Activated naive CD4-positive, alpha-beta T cell treated with anti-CD3 and anti-CD28 coated beads for 36 hours (primary cell): ENCODE measurements at regions not wholly inside any gene's neighbourhood (a gene's known extent, or its start where the extent isn't known, plus 50 kb on each side); places are given as distances from the start of the nearest gene placed in this dataset.
A peak's percentile ranks its signal among the peaks of the same experiment; 100 is the strongest.

Experiments
- CTCF ChIA-PET: fragments of 350-600 bp; sonication (Branson Sonifier 250); formaldehyde crosslinking; loops from one replicate; lab custom pipeline; 2021; ENCODE audit warnings: antibody characterized with exemption; lab: Charles Lee
- DNase-seq: peaks from one replicate; pipeline ENCODE4 v3.0.0-alpha.2; 2020
- H3K27ac Mint-ChIP-seq: one replicate; pipeline ENCODE4 v1.8.0; 2021; ENCODE audit warnings: mild to moderate bottlenecking, mixed read lengths
- H3K27me3 Mint-ChIP-seq: one replicate; pipeline ENCODE4 v1.8.0; 2021; ENCODE audit warnings: low read depth, mixed read lengths
- H3K36me3 Mint-ChIP-seq: one replicate; pipeline ENCODE4 v1.8.0; 2021; ENCODE audit warnings: low read depth, mixed read lengths
- H3K4me1 Mint-ChIP-seq: one replicate; pipeline ENCODE4 v1.8.0; 2021; ENCODE audit warnings: low read depth, mixed read lengths
- H3K4me3 Mint-ChIP-seq: one replicate; pipeline ENCODE4 v1.8.0; 2021; ENCODE audit warnings: mild to moderate bottlenecking, moderate library complexity, mixed read lengths
- H3K9me3 Mint-ChIP-seq: one replicate; pipeline ENCODE4 v1.8.0; 2021; ENCODE audit warnings: mixed read lengths
- intact Hi-C: fragments of 100-400 bp; cut with micrococcal nuclease; formaldehyde crosslinking; loops from one replicate; pipeline ENCODE4 v1.15.1; 2023

DNA sequence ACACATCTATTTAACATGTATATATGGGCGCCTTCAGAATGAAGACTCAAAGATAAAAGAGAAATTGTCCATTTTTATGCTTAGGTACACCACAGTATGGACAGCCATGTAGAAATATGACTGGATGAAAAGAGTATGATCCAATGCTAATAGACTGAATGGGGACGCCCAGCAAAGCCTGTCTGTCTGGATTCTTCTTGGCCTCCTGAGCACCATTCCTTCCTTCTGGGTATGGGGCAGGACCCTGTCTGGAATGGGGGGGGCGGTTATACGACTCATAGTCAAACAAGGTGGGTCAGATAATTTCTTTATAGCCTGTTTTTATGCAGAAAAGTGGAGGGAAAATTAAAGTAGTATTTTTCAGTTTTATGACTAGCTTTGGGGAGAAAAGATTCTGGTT, 81.2 kb upstream of the ABCD3 start:
- Mint-ChIP-seq H3K9me3 (no peaks in the 10 kb centered on the region), H3K36me3 (no peaks in the 10 kb centered on the region), H3K27me3 (peaks cover 4% of the 10 kb centered on the region), H3K4me1 (no peaks in the 10 kb centered on the region), H3K27ac (no peak overlapping the region), H3K4me3 (no peak overlapping the region)
- intact Hi-C loops = loop anchor here (1.0 to 10.0 kb wide), 9 partner anchors 100 to 702 kb away; partner anchors contain the start of gene ARHGAP29
- DNase-seq = no peak
- CTCF ChIA-PET = interaction anchor here (0.6 to 4.9 kb wide), 12 partner anchors 11 to 726 kb away, joined by 3 to 47 read pairs (median 7); no protein-coding TSS in a partner anchor

DNA sequence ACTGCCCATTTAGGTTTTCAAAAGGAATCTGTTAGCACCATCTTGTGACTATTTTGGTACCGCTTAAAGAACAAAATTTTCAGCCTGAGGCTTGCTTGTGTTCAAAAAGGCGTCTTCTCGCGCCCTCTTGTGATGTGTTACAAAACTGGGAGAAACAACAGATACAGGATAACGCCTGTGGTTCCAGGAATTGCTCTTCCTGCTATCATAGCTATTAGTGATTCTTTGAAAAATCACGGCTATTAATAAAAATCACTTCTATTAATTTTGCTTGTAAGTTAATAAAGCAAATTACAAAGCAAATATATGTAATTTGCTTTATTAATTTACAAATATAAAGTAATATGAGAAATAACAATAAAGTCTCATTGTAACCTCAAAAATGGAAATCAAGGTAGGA, 82.2 kb upstream of the ABCD3 start:
- no peaks in the 10 kb centered on the region for H3K36me3 Mint-ChIP-seq
- H3K27me3 Mint-ChIP-seq = peaks cover 4% of the 10 kb centered on the region
- no peak overlapping the region for H3K4me3 Mint-ChIP-seq
- peak; percentile 67 for DNase-seq
- no peak overlapping the region for H3K27ac Mint-ChIP-seq
- CTCF ChIA-PET = interaction anchor here (0.6 to 4.9 kb wide), 24 partner anchors 10 to 414 kb away, joined by 3 to 47 read pairs (median 4); no protein-coding TSS in a partner anchor
- no peaks in the 10 kb centered on the region for H3K9me3 Mint-ChIP-seq
- intact Hi-C loops = loop anchor here (1.0 to 10.0 kb wide), 9 partner anchors 99 to 701 kb away; partner anchors contain the start of gene ARHGAP29
- H3K4me1 Mint-ChIP-seq = no peaks in the 10 kb centered on the region

DNA sequence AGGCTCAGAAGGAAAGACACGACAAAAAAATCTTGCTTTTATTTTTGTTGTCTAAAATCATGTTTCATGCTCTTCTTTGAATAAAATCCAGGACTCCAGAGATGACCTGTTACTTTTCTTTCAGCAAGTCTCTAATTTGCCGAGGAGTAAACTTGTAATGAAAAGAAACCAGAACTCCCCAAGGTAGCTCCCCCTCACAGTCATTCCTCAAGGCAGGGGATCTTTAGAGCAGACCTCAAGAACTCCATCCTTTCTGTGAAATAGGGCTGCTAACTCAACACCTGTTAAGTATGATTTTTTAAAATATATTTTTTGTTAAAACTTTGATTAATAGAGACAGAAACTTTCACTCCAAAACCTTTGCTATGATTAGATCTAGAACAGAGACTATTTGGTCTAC, 82.7 kb upstream of the ABCD3 start:
- Mint-ChIP-seq H3K4me3 (no peak overlapping the region), H3K36me3 (no peaks in the 10 kb centered on the region), H3K9me3 (no peaks in the 10 kb centered on the region), H3K27me3 (peaks cover 3% of the 10 kb centered on the region), H3K27ac (no peak overlapping the region), H3K4me1 (no peaks in the 10 kb centered on the region)
- CTCF ChIA-PET = interaction anchor here (0.6 to 4.9 kb wide), 22 partner anchors 19 to 414 kb away, joined by 3 to 47 read pairs (median 4); no protein-coding TSS in a partner anchor
- no peak for DNase-seq
- intact Hi-C loops = loop anchor here (5.0 to 10.0 kb wide), 4 partner anchors 98 to 701 kb away; partner anchors contain the start of gene ARHGAP29

DNA sequence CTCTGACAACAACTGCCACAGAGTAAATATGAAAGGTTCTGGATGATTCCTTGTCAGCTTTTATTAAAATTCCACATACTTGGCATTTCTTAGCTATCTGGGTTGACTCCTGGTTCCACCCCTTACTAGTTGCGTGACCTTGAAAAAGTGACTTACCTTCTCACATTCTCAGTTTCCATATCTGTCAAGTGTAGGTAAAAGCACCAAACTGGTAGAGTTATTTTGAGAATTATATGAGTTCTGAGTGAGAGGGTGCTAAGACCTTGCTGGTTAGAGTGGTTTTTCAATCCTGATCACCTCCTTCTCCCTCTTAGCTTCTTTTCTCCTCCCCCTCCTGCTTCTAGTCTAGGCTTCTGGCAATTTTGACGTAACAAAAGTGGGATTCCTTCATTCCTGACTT, 83.4 kb upstream of the ABCD3 start:
- DNase-seq = no peak
- intact Hi-C loops = loop anchor here (5.0 to 10.0 kb wide), 4 partner anchors 97 to 700 kb away; partner anchors contain the start of gene ARHGAP29
- CTCF ChIA-PET = interaction anchor here (0.7 to 4.9 kb wide), 17 partner anchors 20 to 307 kb away, joined by 3 to 47 read pairs (median 6); no protein-coding TSS in a partner anchor
- H3K27me3 Mint-ChIP-seq = peaks cover 5% of the 10 kb centered on the region
- no peak overlapping the region for H3K4me3 Mint-ChIP-seq
- H3K4me1 Mint-ChIP-seq = no peaks in the 10 kb centered on the region
- H3K9me3 Mint-ChIP-seq = no peaks in the 10 kb centered on the region
- H3K36me3 Mint-ChIP-seq = no peaks in the 10 kb centered on the region
- H3K27ac Mint-ChIP-seq = no peak overlapping the region

DNA sequence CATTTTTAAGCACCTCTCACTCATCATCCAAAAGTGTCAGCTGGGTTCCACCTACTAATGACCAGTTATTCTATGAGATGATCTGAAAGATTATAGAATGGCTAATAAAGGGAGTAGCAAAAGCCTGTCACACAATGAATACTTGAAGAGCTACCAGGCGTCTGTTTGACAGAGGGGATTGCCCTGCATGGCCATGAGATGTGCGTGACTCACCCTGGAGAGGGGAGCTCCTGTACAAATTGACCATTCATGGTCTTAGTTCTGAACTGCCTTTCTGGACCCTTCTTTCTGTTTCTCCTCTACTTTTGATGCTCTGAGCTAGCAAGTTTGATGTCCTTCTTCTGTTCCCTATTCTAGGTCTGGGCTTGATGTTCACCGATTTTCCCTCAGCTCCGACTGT, 85.2 kb upstream of the ABCD3 start:
- CTCF ChIA-PET = interaction anchor here (1.2 to 4.9 kb wide), 3 partner anchors 268 to 293 kb away, joined by 3 to 47 read pairs (median 4); no protein-coding TSS in a partner anchor
- no peak for DNase-seq
- intact Hi-C loops = loop anchor here (10.0 kb wide), 1 partner anchor 698 kb away; no protein-coding TSS in a partner anchor
- peaks cover 16% of the 10 kb centered on the region for H3K27me3 Mint-ChIP-seq
- H3K4me3 Mint-ChIP-seq = no peak overlapping the region
- no peak overlapping the region for H3K27ac Mint-ChIP-seq
- H3K9me3 Mint-ChIP-seq = no peaks in the 10 kb centered on the region
- H3K36me3 Mint-ChIP-seq = no peaks in the 10 kb centered on the region
- H3K4me1 Mint-ChIP-seq = no peaks in the 10 kb centered on the region

DNA sequence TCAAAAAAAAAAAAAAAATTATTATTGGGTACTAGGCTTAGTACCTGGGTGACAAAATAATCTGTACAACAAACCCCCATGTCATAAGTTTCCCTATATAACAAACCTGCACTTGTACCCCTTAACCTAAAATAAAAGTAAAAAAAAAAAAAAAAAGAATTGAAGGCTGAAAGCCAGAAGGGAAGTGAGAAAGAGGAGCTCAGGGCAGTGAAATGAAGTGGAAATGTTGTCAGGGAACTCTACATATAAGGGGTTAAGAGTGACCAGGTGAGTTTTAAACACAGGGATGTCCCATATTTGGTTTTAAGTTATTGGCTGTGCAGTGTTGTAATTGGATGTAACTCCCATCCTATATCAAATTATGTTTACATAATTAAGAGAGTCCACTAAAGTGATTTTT, 85.7 kb upstream of the ABCD3 start:
- Mint-ChIP-seq H3K27ac (no peak overlapping the region), H3K4me3 (no peak overlapping the region), H3K27me3 (peaks cover 19% of the 10 kb centered on the region), H3K9me3 (no peaks in the 10 kb centered on the region), H3K4me1 (no peaks in the 10 kb centered on the region), H3K36me3 (no peaks in the 10 kb centered on the region)
- CTCF ChIA-PET = interaction anchor here (1.4 to 4.9 kb wide), 2 partner anchors 293 to 307 kb away, joined by 3 to 47 read pairs; no protein-coding TSS in a partner anchor
- intact Hi-C loops = loop anchor here (10.0 kb wide), 1 partner anchor 698 kb away; no protein-coding TSS in a partner anchor
- no peak for DNase-seq

DNA sequence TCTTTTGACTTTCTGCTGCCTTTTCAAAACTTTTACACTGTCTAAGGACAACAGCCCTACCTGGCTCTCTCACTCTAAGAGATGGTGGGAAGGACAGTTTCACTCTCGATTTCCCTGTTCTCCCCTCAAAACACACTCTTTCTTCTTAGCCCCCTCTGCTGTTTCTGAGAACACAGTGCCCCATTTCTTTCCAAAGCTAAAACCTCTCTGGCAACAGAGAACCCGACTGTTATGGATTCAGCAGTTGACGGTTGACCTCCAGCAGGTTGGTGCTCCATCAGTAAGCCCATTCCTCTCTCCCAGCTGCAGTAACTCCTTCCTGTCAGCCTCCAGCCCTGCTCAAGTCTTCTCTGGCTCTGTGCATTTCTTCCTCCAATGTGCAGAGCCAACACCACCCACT, 88.2 kb upstream of the ABCD3 start:
- Mint-ChIP-seq H3K4me1 (peaks cover 3% of the 10 kb centered on the region), H3K27me3 (peaks cover 31% of the 10 kb centered on the region)
- CTCF ChIA-PET = interaction anchor here (1.0 kb wide), 1 partner anchor 267 kb away, joined by 4 read pairs; no protein-coding TSS in a partner anchor

DNA sequence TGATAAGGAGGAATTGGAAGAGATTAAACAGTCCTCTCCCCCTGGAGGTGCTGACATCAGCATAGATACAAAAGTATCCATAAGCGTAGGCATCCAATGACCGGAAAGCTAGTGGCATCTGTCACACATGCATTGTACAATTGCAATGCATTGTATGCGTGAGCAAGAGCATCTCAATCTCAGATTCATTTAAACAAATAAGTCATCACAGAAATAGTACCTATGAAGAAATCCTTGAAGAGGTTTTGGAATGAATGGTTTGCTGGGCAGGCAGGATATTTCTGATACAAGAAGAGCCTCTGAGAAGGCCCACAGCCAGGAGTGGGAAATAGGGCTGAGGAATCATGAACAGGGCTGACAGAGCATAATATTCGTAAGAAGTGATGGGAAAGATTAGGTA, 88.9 kb upstream of the ABCD3 start:
- Mint-ChIP-seq H3K4me1 (peaks cover 3% of the 10 kb centered on the region), H3K27ac (no peak overlapping the region), H3K9me3 (no peaks in the 10 kb centered on the region), H3K4me3 (no peak overlapping the region), H3K36me3 (no peaks in the 10 kb centered on the region), H3K27me3 (peaks cover 31% of the 10 kb centered on the region)
- intact Hi-C loops = no loop called here
- no peak for DNase-seq
- CTCF ChIA-PET = no interaction called here

More for the DNA sequence above, 88.2 kb upstream of the ABCD3 start:
- H3K9me3 Mint-ChIP-seq = no peaks in the 10 kb centered on the region
- intact Hi-C loops = loop anchor here (10.0 kb wide), 1 partner anchor 695 kb away; no protein-coding TSS in a partner anchor
- no peak for DNase-seq
- H3K27ac Mint-ChIP-seq = no peak overlapping the region
- H3K36me3 Mint-ChIP-seq = no peaks in the 10 kb centered on the region
- no peak overlapping the region for H3K4me3 Mint-ChIP-seq

DNA sequence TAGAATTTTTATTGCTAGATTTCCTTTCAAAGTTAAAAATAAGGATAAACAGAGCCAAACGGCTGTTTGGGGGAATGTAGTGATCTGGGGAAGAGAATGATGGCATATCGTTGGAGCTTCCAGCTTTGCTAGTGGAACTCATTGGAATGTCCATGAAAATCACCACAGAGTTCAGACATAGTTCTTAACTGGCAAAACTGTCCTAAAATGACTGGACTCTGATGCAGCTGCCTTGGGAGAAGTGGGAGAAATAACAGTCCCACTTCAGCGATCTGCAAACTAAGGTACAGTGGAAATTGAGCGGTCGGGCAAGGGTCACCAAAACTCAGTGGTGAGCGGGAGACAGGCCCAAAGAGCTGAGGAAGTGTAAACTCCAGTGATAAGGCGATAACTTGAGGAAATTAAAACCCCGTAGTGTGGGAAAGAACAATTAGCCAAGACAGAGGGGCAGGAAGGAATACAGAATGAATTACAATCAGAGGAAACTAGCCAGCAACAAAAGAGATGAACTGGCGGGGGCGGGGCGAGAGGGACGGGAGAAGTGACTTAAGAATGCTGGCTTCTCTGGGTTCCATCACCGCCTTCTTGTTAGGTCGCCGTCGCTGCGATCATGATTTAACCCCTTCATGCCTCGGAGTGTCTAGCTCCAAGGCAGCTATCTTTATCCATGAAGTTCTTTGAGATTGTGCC, 89.8 kb upstream of the ARHGAP29 start:
- intact Hi-C loops = no loop called here
- no peak overlapping the region for H3K4me3 Mint-ChIP-seq
- H3K4me1 Mint-ChIP-seq = peaks cover 3% of the 10 kb centered on the region
- H3K9me3 Mint-ChIP-seq = no peaks in the 10 kb centered on the region
- DNase-seq = peak; percentile 9
- no peak overlapping the region for H3K27ac Mint-ChIP-seq
- CTCF ChIA-PET = interaction anchor here (1.1 kb wide), 1 partner anchor 9 kb away, joined by 4 read pairs; no protein-coding TSS in a partner anchor
- H3K27me3 Mint-ChIP-seq = peaks cover 31% of the 10 kb centered on the region
- no peaks in the 10 kb centered on the region for H3K36me3 Mint-ChIP-seq

DNA sequence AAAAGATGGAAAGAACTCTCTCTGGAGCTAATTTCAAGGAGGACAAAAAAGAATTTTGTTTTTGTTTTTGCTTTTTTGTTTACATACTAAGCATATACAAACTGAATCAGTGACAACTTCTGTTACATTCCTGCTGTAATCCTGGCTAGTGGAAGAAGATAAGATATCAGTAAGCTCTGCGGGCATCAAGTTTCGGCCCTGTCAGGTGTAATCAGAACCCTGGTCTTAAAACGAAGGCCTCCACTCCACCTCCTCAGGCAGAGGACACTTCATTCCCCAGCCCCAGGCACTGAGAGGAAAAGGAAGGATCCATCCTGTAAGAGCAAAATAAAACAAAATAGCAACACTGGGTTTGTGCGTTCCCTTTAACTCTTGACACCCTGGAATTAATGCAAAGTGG, 88.9 kb upstream of the ARHGAP29 start:
- Mint-ChIP-seq H3K4me3 (no peak overlapping the region), H3K9me3 (no peaks in the 10 kb centered on the region), H3K27me3 (peaks cover 31% of the 10 kb centered on the region), H3K27ac (no peak overlapping the region), H3K4me1 (peaks cover 3% of the 10 kb centered on the region), H3K36me3 (no peaks in the 10 kb centered on the region)
- intact Hi-C loops = no loop called here
- CTCF ChIA-PET = interaction anchor here (1.1 kb wide), 1 partner anchor 10 kb away, joined by 4 read pairs; no protein-coding TSS in a partner anchor
- DNase-seq = no peak

DNA sequence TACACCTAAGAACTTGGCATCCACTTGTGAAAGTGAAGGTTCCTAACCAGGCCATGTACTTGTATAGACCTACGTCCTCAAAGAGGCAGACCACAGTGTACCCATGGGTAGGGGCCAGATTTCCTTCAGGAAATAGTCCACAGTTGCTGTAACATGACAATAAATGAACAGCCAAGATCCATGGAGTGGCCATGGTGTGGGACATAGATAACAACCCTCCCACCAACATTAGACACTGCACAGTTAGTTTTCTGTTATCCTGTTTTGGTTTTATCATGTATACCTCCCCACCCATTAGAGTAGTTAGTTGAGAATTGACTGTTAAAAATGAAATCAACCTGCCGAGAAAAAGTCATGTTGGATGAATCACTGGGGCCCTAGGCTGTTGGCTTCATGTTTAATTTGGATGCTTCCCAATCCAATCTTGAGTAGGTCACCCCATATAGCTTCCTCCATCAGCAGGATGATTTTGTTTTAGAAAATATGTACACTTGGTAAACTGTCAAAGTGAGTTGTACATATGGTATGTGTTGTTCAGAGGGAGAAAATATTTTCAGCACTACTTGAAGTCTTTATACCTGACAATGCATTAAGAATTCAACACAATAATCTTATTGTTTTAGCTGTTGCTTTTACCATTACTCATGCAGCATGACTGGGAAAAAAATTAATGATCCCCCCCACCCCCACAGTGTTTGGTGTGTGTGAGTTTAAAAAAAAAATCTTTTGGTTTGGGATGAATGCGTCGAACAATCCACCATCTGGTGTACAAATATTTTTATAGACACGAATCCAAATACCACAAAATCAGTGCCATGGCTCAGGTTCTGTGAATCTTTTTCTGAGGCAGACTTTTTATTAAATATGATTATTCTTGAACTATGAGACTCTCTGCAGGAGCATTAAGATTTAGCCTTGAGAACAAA, 88.3 kb upstream of the ARHGAP29 start:
- no peaks in the 10 kb centered on the region for H3K36me3 Mint-ChIP-seq
- H3K4me3 Mint-ChIP-seq = no peak overlapping the region
- H3K4me1 Mint-ChIP-seq = peaks cover 3% of the 10 kb centered on the region
- DNase-seq = no peak
- no peaks in the 10 kb centered on the region for H3K9me3 Mint-ChIP-seq
- CTCF ChIA-PET = interaction anchor here (1.1 kb wide), 1 partner anchor 11 kb away, joined by 4 read pairs; no protein-coding TSS in a partner anchor
- peaks cover 31% of the 10 kb centered on the region for H3K27me3 Mint-ChIP-seq
- H3K27ac Mint-ChIP-seq = no peak overlapping the region
- intact Hi-C loops = no loop called here

DNA sequence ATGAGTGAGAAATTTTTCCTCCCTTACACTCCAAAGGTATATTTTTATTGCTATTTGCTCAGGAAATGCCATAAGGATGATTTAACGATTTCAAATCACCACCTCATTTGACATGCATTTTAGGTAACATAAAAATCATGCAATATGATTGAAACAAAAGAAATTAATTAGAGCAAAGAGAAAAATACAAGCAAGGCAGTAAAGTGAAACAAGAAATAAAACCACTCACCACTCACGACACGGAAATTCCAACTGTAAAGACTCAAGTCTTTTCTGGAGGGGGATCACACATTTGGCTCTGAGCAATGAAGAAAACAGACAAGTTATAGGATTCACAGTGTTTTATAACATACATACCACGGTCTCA, 86.8 kb upstream of the ARHGAP29 start:
- Mint-ChIP-seq H3K4me1 (peaks cover 3% of the 10 kb centered on the region), H3K4me3 (no peak overlapping the region), H3K27ac (no peak overlapping the region), H3K27me3 (peaks cover 30% of the 10 kb centered on the region), H3K36me3 (no peaks in the 10 kb centered on the region), H3K9me3 (no peaks in the 10 kb centered on the region)
- DNase-seq = no peak
- intact Hi-C loops = no loop called here
- CTCF ChIA-PET = no interaction called here
